HG03060 (cell line): ENCODE measurements at regions not wholly inside any gene's neighbourhood (a gene's known extent, or its start where the extent isn't known, plus 50 kb on each side); places are given as distances from the start of the nearest gene placed in this dataset.
A peak's percentile ranks its signal among the peaks of the same experiment; 100 is the strongest.
"Not testable (repeated sequence)": the region's sequence is repeated elsewhere in the genome, so short reads cannot be mapped to it uniquely, and the experiment has no call there.

ENCODE experiments used
- ATAC-seq: cut with Tn5 transposase; IDR thresholded peaks from one replicate; pipeline ENCODE4 v1.9.1; 2021; ENCODE audit warnings: low read depth, moderate number of reproducible peaks; ENCODE audit not compliant: unreplicated experiment

DNA sequence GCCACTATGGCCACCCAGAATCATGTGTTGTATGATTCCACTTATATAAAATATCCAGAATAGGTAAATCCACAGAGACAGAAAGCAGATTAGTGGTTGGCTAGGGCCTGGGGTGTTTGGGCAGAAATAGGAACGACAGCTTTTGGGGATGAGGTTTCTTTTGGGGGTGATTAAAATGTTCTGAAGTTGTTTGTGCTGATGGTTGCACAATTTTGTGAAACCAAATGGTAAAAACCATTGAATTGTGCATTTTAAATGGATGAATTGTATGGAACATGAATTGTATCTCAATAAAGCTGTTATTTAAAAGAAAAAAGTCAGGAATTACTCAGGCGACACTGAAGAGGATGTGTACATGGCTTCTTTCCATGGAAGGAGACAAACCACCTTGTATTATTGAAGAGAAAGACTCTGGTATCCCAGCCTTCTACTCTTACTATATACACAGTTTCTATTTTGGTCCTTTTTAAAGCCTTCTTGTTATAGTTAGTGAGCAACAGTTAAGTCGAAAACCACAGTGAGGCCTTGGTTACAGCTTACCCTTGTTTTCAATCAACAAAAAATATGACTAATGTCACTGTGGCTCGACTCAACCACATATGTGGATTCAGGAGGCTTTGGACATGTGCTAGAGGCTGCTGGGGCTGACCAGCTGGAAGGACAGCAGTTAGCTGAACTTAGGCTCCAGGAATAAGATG lies 57.1 kb upstream of the KMT2E start:
- peak; percentile 95 for ATAC-seq

GRCh38 chr7:104958371-104958865 lies 55.6 kb upstream of the KMT2E start:
- no peak for ATAC-seq

GRCh38 chr7:104959483-104959882 lies 54.5 kb upstream of the KMT2E start:
- not testable (repeated sequence) for ATAC-seq

GRCh38 chr7:104960741-104961448 lies 53.1 kb upstream of the KMT2E start:
- no peak for ATAC-seq

DNA sequence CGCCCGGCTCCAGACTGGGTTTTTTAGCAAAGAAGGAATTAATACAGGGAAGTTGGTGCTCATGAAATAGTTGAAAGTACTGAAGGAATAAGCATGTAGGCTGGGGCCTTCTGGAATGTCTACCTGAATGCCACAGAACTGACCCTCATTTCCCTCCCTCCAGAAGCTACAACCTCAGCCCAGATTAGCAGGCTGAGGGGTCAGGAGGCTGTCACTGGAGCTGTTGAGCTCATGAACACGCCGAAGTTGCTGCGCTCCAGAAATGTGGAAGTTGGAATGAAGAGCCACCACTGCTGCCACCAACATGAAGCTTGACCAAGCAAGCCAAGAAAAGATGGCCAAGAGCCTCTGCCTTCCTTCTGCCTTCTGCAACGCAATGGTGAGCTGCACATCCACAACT lies 52.2 kb upstream of the KMT2E start:
- no peak for ATAC-seq

- ATAC-seq, result no peak
These were observed 51.2 kb upstream of the KMT2E start for GRCh38 chr7:104962781-104963180.

DNA sequence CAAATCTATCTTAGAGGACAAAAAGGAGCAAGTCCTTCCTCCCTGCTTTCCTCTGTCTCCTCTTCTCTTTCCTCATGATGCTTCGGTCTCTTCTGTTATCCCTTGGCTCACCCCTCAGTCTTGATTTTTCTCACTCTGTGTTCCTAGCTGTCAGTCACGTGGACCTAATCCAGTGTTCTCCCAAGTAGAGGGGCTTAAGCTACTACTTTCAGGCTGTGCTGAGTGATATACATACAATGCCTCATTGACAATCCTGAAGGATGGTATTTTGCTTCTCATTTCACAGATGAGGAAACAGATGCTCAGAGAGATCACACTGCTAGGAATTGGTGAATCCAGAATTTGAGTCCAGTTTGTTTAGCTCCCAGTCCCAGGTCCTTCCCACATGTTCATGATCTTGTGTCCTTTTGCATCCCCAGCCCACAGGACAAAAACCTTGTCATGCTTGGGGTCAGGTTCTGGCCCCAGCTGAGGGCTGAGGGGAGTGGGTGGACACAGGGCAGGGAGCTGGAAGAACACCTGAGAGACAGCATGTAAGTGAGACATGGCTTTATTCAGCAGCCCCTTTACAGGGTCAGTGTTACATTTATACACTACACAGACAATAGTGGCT lies 50.5 kb upstream of the KMT2E start:
- ATAC-seq, result no peak

DNA sequence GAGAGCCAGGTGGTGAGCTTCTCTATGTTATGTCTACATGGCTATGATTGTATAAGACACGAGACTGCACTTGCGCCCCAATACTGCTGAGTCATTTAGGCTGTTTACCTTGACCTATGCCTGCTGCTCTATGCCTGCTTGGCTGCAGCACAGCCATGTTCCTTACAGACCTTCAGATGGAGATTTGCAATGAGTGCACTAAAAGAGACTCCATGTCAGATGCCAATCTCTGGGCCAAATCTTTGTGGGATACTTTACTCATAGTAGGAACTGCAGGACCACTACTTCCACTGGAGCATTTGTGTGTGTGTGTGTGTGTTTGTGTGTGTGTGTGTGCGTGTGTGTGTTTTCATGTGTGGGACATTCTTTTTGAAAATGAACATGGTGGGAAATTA lies 50.0 kb upstream of the KMT2E start:
- no peak for ATAC-seq
